ENCODE measurements at regions not wholly inside any gene's neighbourhood (a gene's known extent, or its start where the extent isn't known, plus 50 kb on each side); places are given as distances from the start of the nearest gene placed in this dataset.

- Histone ChIP-seq H3K4me1 (ENCODE audit: insufficient read depth, low read length) (no peaks in the 10 kb centered on the region), H3K36me3 (replicated peaks in 1 of 2; ENCODE audit: control insufficient read depth in 1 of 2, insufficient read depth in 2 of 2, low read length in 2 of 2) (no peaks in the 10 kb centered on the region), H3K27me3 (ENCODE audit: control insufficient read depth in 1 of 2, insufficient read depth in 2 of 2, low read length in 2 of 2) (no peaks in the 10 kb centered on the region), H3K9me3 (ENCODE audit: low read length) (peaks cover 29% of the 10 kb centered on the region), H2AFZ (ENCODE audit: low read length) (no peak overlapping the region), H3K27ac (ENCODE audit: extremely low read length, insufficient read depth, low read length) (no peak overlapping the region), H3K4me3 (replicated peaks in 1 of 3; ENCODE audit: insufficient read depth in 1 of 3, low read depth in 2 of 3, low read length in 3 of 3) (no peak overlapping the region), H3K9ac (ENCODE audit: insufficient read depth, low read depth, low read length) (no peak overlapping the region), H4K20me1 (ENCODE audit: insufficient read depth, low read length) (no peaks in the 10 kb centered on the region), H3K4me2 (ENCODE audit: low read depth, low read length) (no peak overlapping the region), H3K79me2 (ENCODE audit: insufficient read depth, low read length) (no peaks in the 10 kb centered on the region)
- in situ Hi-C loops (cut with HindIII; ENCODE audit: extremely low pct_ligation_motif_present, low pct_unique_long_range_greater_than_20kb) (no loop called here), intact Hi-C loops (cut with micrococcal nuclease; ENCODE audit: unreplicated experiment) (no loop called here)
- ChIA-PET POLR2A (no interaction called here), CTCF (ENCODE audit: low intra/inter-chr PET ratio, low total read pairs) (no interaction called here)
- no TSS peak for BruUV-seq (replicated peaks)
- ATAC-seq (no peak), DNase-seq (ENCODE audit: low spot score) (no peak), FAIRE-seq (no peak)
- TF ChIP-seq ZNF616 (CRISPR knock-in tag; IDR thresholded peaks at IDR 0.05; ENCODE audit: low read depth) (no peak), KIAA2018 (CRISPR knock-in tag; IDR thresholded peaks at IDR 0.05; ENCODE audit: borderline replicate concordance) (no peak), YY1 (IDR thresholded peaks at IDR 0.05; ENCODE audit: insufficient read depth, insufficient replicate concordance, low read depth, low read length) (no peak), ZNF34 (CRISPR knock-in tag; IDR thresholded peaks at IDR 0.05; ENCODE audit: borderline replicate concordance) (no peak)
Measured at GRCh38 chr4:155268821-155269220, 60.4 kb downstream of the NPY2R start.
